PC-3 (cell line): ENCODE measurements at regions not wholly inside any gene's neighbourhood (a gene's known extent, or its start where the extent isn't known, plus 50 kb on each side); places are given as distances from the start of the nearest gene placed in this dataset.
"Not testable (repeated sequence)": the region's sequence is repeated elsewhere in the genome, so short reads cannot be mapped to it uniquely, and the experiment has no call there.

ENCODE experiments used
- ATAC-seq: fragments of 200-7000 bp; cut with Tn5 transposase; 2 replicates; pipeline ENCODE4 v1.9.1; 2020; ENCODE audit warnings: mild to moderate bottlenecking, moderate library complexity
- BruUV-seq: library from RNA; stranded (reverse); fragments of 400-500 nt; replicated peaks from 2 replicates; lab custom pipeline; 2021; lab: Mats Ljungman, UMichigan
- CTCF ChIA-PET: fragments of 300-600 bp; sonication (Branson Sonifier 250); formaldehyde crosslinking; loops from one replicate; lab custom pipeline; 2022; ENCODE audit warnings: antibody characterized with exemption; lab: Charles Lee
- POLR2A ChIA-PET: fragments of 300-600 bp; sonication (Branson Sonifier 250); formaldehyde crosslinking; loops from one replicate; lab custom pipeline; 2022; ENCODE audit warnings: antibody characterized with exemption; ENCODE audit not compliant: unreplicated experiment; lab: Charles Lee
- DNase-seq: peaks from one replicate; pipeline ENCODE4 v3.0.0-alpha.2; 2015
- H2AFZ ChIP-seq: fragments of 300-600 bp; sonication (generic); 2 replicates; pipeline ENCODE4 v1.6.0; 2016; ENCODE audit warnings: antibody characterized with exemption, low read length
- H3F3A ChIP-seq: fragments of 300-600 bp; sonication (generic); one replicate; pipeline ENCODE4 v1.6.0; 2017; ENCODE audit warnings: antibody characterized with exemption, low read length, control low read depth, mild to moderate bottlenecking; ENCODE audit not compliant: unreplicated experiment
- H3K27ac ChIP-seq: fragments of 300-600 bp; sonication (generic); 2 replicates; pipeline ENCODE4 v1.5.1; 2016; ENCODE audit warnings: mild to moderate bottlenecking, low read length
- H3K27me3 ChIP-seq: fragments of 300-600 bp; sonication (generic); 2 replicates; pipeline ENCODE4 v1.6.1; 2016; ENCODE audit warnings: low read length, mixed read lengths
- H3K36me3 ChIP-seq: fragments of 300-600 bp; sonication (generic); 2 replicates; pipeline ENCODE4 v1.6.1; 2016; ENCODE audit warnings: low read depth, mixed run types, low read length, mixed read lengths
- H3K4me1 ChIP-seq: fragments of 300-600 bp; sonication (generic); 2 replicates; pipeline ENCODE4 v1.5.1; 2016; ENCODE audit warnings: low read length; ENCODE audit not compliant: insufficient read depth
- H3K4me2 ChIP-seq: fragments of 300-600 bp; sonication (generic); 2 replicates; pipeline ENCODE4 v1.6.0; 2016; ENCODE audit warnings: low read length
- H3K4me3 ChIP-seq: fragments of 300-600 bp; sonication (generic); 2 replicates; pipeline ENCODE4 v1.5.1; 2016; ENCODE audit warnings: mild to moderate bottlenecking, low read length, mixed read lengths
- H3K79me2 ChIP-seq: fragments of 300-600 bp; sonication (generic); 2 replicates; pipeline ENCODE4 v1.6.1; 2017; ENCODE audit warnings: low read length, mixed read lengths
- H3K9ac ChIP-seq: fragments of 300-600 bp; sonication (generic); 2 replicates; pipeline ENCODE4 v1.6.0; 2016; ENCODE audit warnings: mild to moderate bottlenecking, low read length
- H3K9me2 ChIP-seq: fragments of 300-600 bp; sonication (generic); replicated peaks from 2 replicates; pipeline ENCODE4 v1.6.1; 2016; ENCODE audit warnings: mixed run types, low read length, mixed read lengths
- H3K9me3 ChIP-seq: fragments of 300-600 bp; sonication (generic); 2 replicates; pipeline ENCODE4 v1.6.1; 2016; ENCODE audit warnings: low read length, mixed read lengths
- H4K20me1 ChIP-seq: fragments of 300-600 bp; sonication (generic); 2 replicates; pipeline ENCODE4 v1.6.1; 2016; ENCODE audit warnings: low read length, mixed read lengths
- EZH2 ChIP-seq: fragments of 300-600 bp; sonication (generic); IDR thresholded peaks from one replicate; pipeline ENCODE4 v1.6.1; 2017; ENCODE audit warnings: antibody characterized with exemption, mild to moderate bottlenecking, low read length; ENCODE audit not compliant: unreplicated experiment
- EZH2phosphoT487 ChIP-seq: fragments of 300-600 bp; sonication (generic); IDR thresholded peaks from 2 replicates; pipeline ENCODE4 v1.6.1; 2018; ENCODE audit warnings: mild to moderate bottlenecking, antibody characterized with exemption, low read length, borderline replicate concordance
- intact Hi-C: fragments of 100-400 bp; cut with micrococcal nuclease; formaldehyde crosslinking; loops from 2 replicates; pipeline ENCODE4 v1.9.0; 2023
- TF ChIP-seq, protein P1 (sequence below): fragments of 300-600 bp; sonication (generic); conservative IDR thresholded peaks from 2 replicates; pipeline ENCODE4 v1.5.1; 2017; ENCODE audit warnings: antibody characterized with exemption, low read depth, mild to moderate bottlenecking, low read length

DNA sequence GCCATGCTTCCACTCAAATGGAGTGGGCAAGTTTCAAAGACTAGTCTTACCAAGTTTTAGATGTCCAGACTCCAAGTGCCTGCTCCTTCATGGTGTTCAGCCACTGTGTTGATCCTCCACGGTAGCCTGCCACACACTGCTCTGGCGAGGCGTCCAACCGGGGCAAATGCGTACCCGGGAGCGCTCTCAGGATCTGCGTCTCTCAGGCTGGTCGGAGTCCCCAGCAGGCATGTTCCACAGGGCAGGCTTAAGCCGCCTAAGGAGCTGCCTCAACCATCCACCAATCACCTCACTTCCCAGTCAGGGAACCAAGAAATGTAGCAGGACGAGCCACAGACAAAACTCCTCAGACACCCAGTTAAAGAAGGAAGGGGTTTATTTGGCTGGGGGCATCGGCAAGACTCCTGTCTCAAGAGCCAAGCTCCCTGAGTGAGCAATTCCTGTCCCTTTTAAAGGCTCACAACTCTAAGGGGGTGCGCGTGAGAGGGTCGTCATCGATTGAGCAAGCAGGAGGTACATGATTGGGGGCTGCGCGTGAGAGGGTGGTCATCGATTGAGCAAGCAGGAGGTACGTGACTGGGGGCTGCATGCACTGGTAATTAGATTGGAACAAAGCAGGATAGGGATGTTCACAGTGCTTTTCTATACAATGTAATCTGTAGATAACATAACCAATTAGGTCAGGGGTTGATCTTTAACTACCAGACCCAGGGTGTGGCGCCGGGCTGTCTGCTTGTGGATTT is 816.2 kb downstream of the TRIB2 start:
- H3K4me1 ChIP-seq, H3K9me2 ChIP-seq, POLR2A ChIA-PET, H3K27me3 ChIP-seq, intact Hi-C loops, H3F3A ChIP-seq, H2AFZ ChIP-seq, H3K79me2 ChIP-seq, H3K4me3 ChIP-seq, H3K27ac ChIP-seq, BruUV-seq, ATAC-seq, DNase-seq, H3K9ac ChIP-seq, CTCF ChIA-PET, H3K36me3 ChIP-seq, H3K9me3 ChIP-seq, H4K20me1 ChIP-seq, H3K4me2 ChIP-seq: not testable (repeated sequence)

DNA sequence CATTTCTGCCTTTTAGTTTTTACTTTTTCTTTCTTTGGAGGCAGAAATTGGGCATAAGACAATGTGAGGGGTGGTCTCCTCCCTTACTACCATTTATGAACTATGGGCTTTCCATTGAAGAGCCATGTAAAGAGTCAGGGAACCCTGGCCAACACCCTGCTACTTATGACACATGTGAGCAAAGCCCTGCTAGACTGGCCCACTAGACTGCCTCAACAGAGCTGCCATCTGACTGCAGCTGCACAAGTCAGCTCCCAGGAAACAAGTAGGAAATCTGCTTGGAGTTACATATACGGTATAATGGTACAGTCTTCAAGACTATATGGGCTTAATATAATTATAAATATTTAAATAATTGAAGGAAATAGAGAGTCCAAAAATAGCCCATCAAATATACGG is 816.8 kb downstream of the TRIB2 start:
- DNase-seq, result no peak
- Histone ChIP-seq H3K4me1 (no peaks in the 10 kb centered on the region), H3K9me2 (no peaks in the 10 kb centered on the region), H3K79me2 (no peaks in the 10 kb centered on the region), H3F3A (no peaks in the 10 kb centered on the region), H3K4me2 (no peak overlapping the region), H2AFZ (no peak overlapping the region), H3K27ac (no peak overlapping the region), H3K9ac (no peak overlapping the region), H3K27me3 (no peaks in the 10 kb centered on the region), H4K20me1 (no peaks in the 10 kb centered on the region), H3K4me3 (no peak overlapping the region), H3K36me3 (no peaks in the 10 kb centered on the region), H3K9me3 (no peaks in the 10 kb centered on the region)
- intact Hi-C loops, result no loop called here
- BruUV-seq, result no TSS peak
- CTCF ChIA-PET, result no interaction called here
- TF ChIP-seq EZH2, result no peak
- TF ChIP-seq, protein P1, sequence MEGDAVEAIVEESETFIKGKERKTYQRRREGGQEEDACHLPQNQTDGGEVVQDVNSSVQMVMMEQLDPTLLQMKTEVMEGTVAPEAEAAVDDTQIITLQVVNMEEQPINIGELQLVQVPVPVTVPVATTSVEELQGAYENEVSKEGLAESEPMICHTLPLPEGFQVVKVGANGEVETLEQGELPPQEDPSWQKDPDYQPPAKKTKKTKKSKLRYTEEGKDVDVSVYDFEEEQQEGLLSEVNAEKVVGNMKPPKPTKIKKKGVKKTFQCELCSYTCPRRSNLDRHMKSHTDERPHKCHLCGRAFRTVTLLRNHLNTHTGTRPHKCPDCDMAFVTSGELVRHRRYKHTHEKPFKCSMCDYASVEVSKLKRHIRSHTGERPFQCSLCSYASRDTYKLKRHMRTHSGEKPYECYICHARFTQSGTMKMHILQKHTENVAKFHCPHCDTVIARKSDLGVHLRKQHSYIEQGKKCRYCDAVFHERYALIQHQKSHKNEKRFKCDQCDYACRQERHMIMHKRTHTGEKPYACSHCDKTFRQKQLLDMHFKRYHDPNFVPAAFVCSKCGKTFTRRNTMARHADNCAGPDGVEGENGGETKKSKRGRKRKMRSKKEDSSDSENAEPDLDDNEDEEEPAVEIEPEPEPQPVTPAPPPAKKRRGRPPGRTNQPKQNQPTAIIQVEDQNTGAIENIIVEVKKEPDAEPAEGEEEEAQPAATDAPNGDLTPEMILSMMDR, result no peak
- no peak for TF ChIP-seq EZH2phosphoT487
- POLR2A ChIA-PET, result no interaction called here
- no peak for ATAC-seq

DNA sequence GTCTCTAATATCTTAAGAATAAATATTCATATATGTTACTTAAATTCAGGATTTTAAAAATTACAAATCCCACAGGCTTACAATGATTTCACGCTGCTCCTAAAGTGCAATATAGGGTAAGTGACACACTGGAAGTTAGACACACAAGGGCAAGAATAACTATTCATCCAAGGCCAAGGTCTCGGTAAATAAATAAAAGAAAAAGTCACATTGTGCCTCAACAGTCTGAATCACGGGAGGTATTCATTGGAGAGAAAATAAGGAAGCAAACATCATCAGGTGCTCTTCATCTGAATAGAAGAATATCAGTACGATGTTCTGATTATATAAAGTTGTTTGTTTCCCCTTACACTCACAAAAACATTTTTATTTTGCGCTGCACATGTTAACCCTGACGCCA is 820.2 kb downstream of the TRIB2 start:
- H3K79me2 ChIP-seq, result no peaks in the 10 kb centered on the region
- no peaks in the 10 kb centered on the region for H3K4me1 ChIP-seq
- H3K9ac ChIP-seq, result no peak overlapping the region
- H4K20me1 ChIP-seq, result no peaks in the 10 kb centered on the region
- H3F3A ChIP-seq, result no peaks in the 10 kb centered on the region
- no peak overlapping the region for H3K4me2 ChIP-seq
- no TSS peak for BruUV-seq
- DNase-seq (no peak), ATAC-seq (no peak)
- TF ChIP-seq EZH2, result no peak
- TF ChIP-seq EZH2phosphoT487, result no peak
- TF ChIP-seq, protein P1, result no peak
- intact Hi-C loops, result no loop called here
- H3K9me2 ChIP-seq, result no peaks in the 10 kb centered on the region
- H3K36me3 ChIP-seq, result no peaks in the 10 kb centered on the region
- H3K27me3 ChIP-seq, result no peaks in the 10 kb centered on the region
- CTCF ChIA-PET, result no interaction called here
- H3K9me3 ChIP-seq, result no peaks in the 10 kb centered on the region
- no peak overlapping the region for H3K27ac ChIP-seq
- POLR2A ChIA-PET, result no interaction called here
- H2AFZ ChIP-seq, result no peak overlapping the region
- H3K4me3 ChIP-seq, result no peak overlapping the region
